ENCODE measurements at regions not wholly inside any gene's neighbourhood (a gene's known extent, or its start where the extent isn't known, plus 50 kb on each side); places are given as distances from the start of the nearest gene placed in this dataset.

GRCh38 chr1:219398815-219399396, 214.0 kb downstream of the ZC3H11B start:
- DNase-seq (ENCODE audit: low read depth in 1 of 2, low spot score in 1 of 2): no peak
- TF ChIP-seq JUND (IDR thresholded peaks at IDR 0.05; ENCODE audit: low read depth): no peak
- in situ Hi-C loops (cut with HindIII; ENCODE audit: low pct_unique_long_range_greater_than_20kb, low sequenced_read_pairs): no loop called here

- DNase-seq (ENCODE audit: low read depth in 1 of 2, low spot score in 1 of 2): no peak
- TF ChIP-seq JUND (IDR thresholded peaks at IDR 0.05; ENCODE audit: low read depth): no peak
- in situ Hi-C loops (cut with HindIII; ENCODE audit: low pct_unique_long_range_greater_than_20kb, low sequenced_read_pairs): no loop called here
Observed at GRCh38 chr1:219397511-219397910, 215.4 kb downstream of the ZC3H11B start.

GRCh38 chr1:219391297-219391696, 217.6 kb downstream of the LYPLAL1 start:
- no peak for TF ChIP-seq JUND (IDR thresholded peaks at IDR 0.05; ENCODE audit: low read depth)
- no peak for DNase-seq (ENCODE audit: low read depth in 1 of 2, low spot score in 1 of 2)
- in situ Hi-C loops (cut with HindIII; ENCODE audit: low pct_unique_long_range_greater_than_20kb, low sequenced_read_pairs): no loop called here

- DNase-seq (ENCODE audit: low read depth in 1 of 2, low spot score in 1 of 2): no peak
- TF ChIP-seq JUND (IDR thresholded peaks at IDR 0.05; ENCODE audit: low read depth): no peak
- in situ Hi-C loops (cut with HindIII; ENCODE audit: low pct_unique_long_range_greater_than_20kb, low sequenced_read_pairs): no loop called here
Observed at GRCh38 chr1:219387211-219387610, 213.5 kb downstream of the LYPLAL1 start.

- in situ Hi-C loops (cut with HindIII; ENCODE audit: low pct_unique_long_range_greater_than_20kb, low sequenced_read_pairs): no loop called here
- DNase-seq (ENCODE audit: low read depth in 1 of 2, low spot score in 1 of 2): peak; percentile 37 to 79
- TF ChIP-seq JUND (IDR thresholded peaks at IDR 0.05; ENCODE audit: low read depth): no peak
Observed at GRCh38 chr1:219385787-219386427, 212.2 kb downstream of the LYPLAL1 start.

- no peak for DNase-seq (ENCODE audit: low read depth in 1 of 2, low spot score in 1 of 2)
- in situ Hi-C loops (cut with HindIII; ENCODE audit: low pct_unique_long_range_greater_than_20kb, low sequenced_read_pairs): no loop called here
- no peak for TF ChIP-seq JUND (IDR thresholded peaks at IDR 0.05; ENCODE audit: low read depth)
Observed at GRCh38 chr1:219383281-219383680, 209.6 kb downstream of the LYPLAL1 start.

- in situ Hi-C loops (cut with HindIII; ENCODE audit: low pct_unique_long_range_greater_than_20kb, low sequenced_read_pairs): no loop called here
- DNase-seq (ENCODE audit: low read depth in 1 of 2, low spot score in 1 of 2): no peak
- no peak for TF ChIP-seq JUND (IDR thresholded peaks at IDR 0.05; ENCODE audit: low read depth)
Observed at GRCh38 chr1:219381396-219381795, 207.7 kb downstream of the LYPLAL1 start.

- in situ Hi-C loops (cut with HindIII; ENCODE audit: low pct_unique_long_range_greater_than_20kb, low sequenced_read_pairs): no loop called here
- TF ChIP-seq JUND (IDR thresholded peaks at IDR 0.05; ENCODE audit: low read depth): no peak
- DNase-seq (ENCODE audit: low read depth in 1 of 2, low spot score in 1 of 2): no peak
Observed at GRCh38 chr1:219380463-219380862, 206.8 kb downstream of the LYPLAL1 start.

GRCh38 chr1:219379691-219380090, 206.0 kb downstream of the LYPLAL1 start:
- DNase-seq (ENCODE audit: low read depth in 1 of 2, low spot score in 1 of 2): no peak
- in situ Hi-C loops (cut with HindIII; ENCODE audit: low pct_unique_long_range_greater_than_20kb, low sequenced_read_pairs): no loop called here
- no peak for TF ChIP-seq JUND (IDR thresholded peaks at IDR 0.05; ENCODE audit: low read depth)

- in situ Hi-C loops (cut with HindIII; ENCODE audit: low pct_unique_long_range_greater_than_20kb, low sequenced_read_pairs): no loop called here
- no peak for TF ChIP-seq JUND (IDR thresholded peaks at IDR 0.05; ENCODE audit: low read depth)
- no peak for DNase-seq (ENCODE audit: low read depth in 1 of 2, low spot score in 1 of 2)
Observed at GRCh38 chr1:219374636-219375035, 201.0 kb downstream of the LYPLAL1 start.

GRCh38 chr1:219374046-219374566, 200.4 kb downstream of the LYPLAL1 start:
- in situ Hi-C loops (cut with HindIII; ENCODE audit: low pct_unique_long_range_greater_than_20kb, low sequenced_read_pairs): no loop called here
- DNase-seq (ENCODE audit: low read depth in 1 of 2, low spot score in 1 of 2): no peak
- no peak for TF ChIP-seq JUND (IDR thresholded peaks at IDR 0.05; ENCODE audit: low read depth)

GRCh38 chr1:219373616-219373935, 199.9 kb downstream of the LYPLAL1 start:
- TF ChIP-seq JUND (IDR thresholded peaks at IDR 0.05; ENCODE audit: low read depth): no peak
- in situ Hi-C loops (cut with HindIII; ENCODE audit: low pct_unique_long_range_greater_than_20kb, low sequenced_read_pairs): no loop called here
- DNase-seq (ENCODE audit: low read depth in 1 of 2, low spot score in 1 of 2): no peak

GRCh38 chr1:219372916-219373615, 199.4 kb downstream of the LYPLAL1 start:
- TF ChIP-seq JUND (IDR thresholded peaks at IDR 0.05; ENCODE audit: low read depth): no peak
- in situ Hi-C loops (cut with HindIII; ENCODE audit: low pct_unique_long_range_greater_than_20kb, low sequenced_read_pairs): no loop called here
- DNase-seq (ENCODE audit: low read depth in 1 of 2, low spot score in 1 of 2): peak in 1 of 2 experiments; percentile 47
